Activated naive CD8-positive, alpha-beta T cell treated with anti-CD3 and anti-CD28 coated beads, Interleukin-2, amount 10 ng/mL, durations not matched to agents 7 days and 5 days (primary cell): ENCODE measurements at regions not wholly inside any gene's neighbourhood (a gene's known extent, or its start where the extent isn't known, plus 50 kb on each side); places are given as distances from the start of the nearest gene placed in this dataset.

ENCODE experiments used
- ATAC-seq: fragments of 150-1000 bp; cut with Tn5 transposase; one replicate; pipeline ENCODE4 v1.10.0; 2021; ENCODE audit warnings: low read depth, moderate library complexity
- POLR2A ChIA-PET: fragments of 350-600 bp; sonication (Branson Sonifier 250); formaldehyde crosslinking; loops from one replicate; lab custom pipeline; 2021; ENCODE audit warnings: antibody characterized with exemption; lab: Charles Lee
- DNase-seq: peaks from one replicate; pipeline ENCODE4 v3.0.0; 2021
- H3K27ac Mint-ChIP-seq: one replicate; pipeline ENCODE4 v1.8.0; 2022; ENCODE audit warnings: mild to moderate bottlenecking, mixed read lengths
- H3K27me3 Mint-ChIP-seq: one replicate; pipeline ENCODE4 v1.8.0; 2022; ENCODE audit warnings: mild to moderate bottlenecking, moderate library complexity, mixed read lengths
- H3K36me3 Mint-ChIP-seq: one replicate; pipeline ENCODE4 v1.8.0; 2021; ENCODE audit warnings: mild to moderate bottlenecking, mixed read lengths
- H3K4me1 Mint-ChIP-seq: one replicate; pipeline ENCODE4 v1.8.0; 2021; ENCODE audit warnings: mixed read lengths
- H3K4me3 Mint-ChIP-seq: one replicate; pipeline ENCODE4 v1.8.0; 2022; ENCODE audit warnings: mild to moderate bottlenecking, moderate library complexity, mixed read lengths
- H3K9me3 Mint-ChIP-seq: one replicate; pipeline ENCODE4 v1.8.0; 2021; ENCODE audit warnings: mixed read lengths

GRCh38 chr4:179071131-179071530 is 1628.9 kb upstream of the AGA start:
- Mint-ChIP-seq H3K4me1 (no peaks in the 10 kb centered on the region), H3K9me3 (no peaks in the 10 kb centered on the region), H3K4me3 (no peak overlapping the region), H3K36me3 (no peaks in the 10 kb centered on the region), H3K27me3 (no peaks in the 10 kb centered on the region), H3K27ac (no peak overlapping the region)
- ATAC-seq = no peak
- DNase-seq = no peak
- POLR2A ChIA-PET = no interaction called here

GRCh38 chr4:179076865-179077264 is 1634.6 kb upstream of the AGA start:
- peaks cover 2% of the 10 kb centered on the region for H3K9me3 Mint-ChIP-seq
- ATAC-seq (no peak), DNase-seq (no peak)
- POLR2A ChIA-PET = no interaction called here
- H3K36me3 Mint-ChIP-seq = no peaks in the 10 kb centered on the region
- H3K27me3 Mint-ChIP-seq = no peaks in the 10 kb centered on the region
- H3K4me3 Mint-ChIP-seq = no peak overlapping the region
- no peaks in the 10 kb centered on the region for H3K4me1 Mint-ChIP-seq
- H3K27ac Mint-ChIP-seq = no peak overlapping the region

- H3K4me3 Mint-ChIP-seq = no peak overlapping the region
- peaks cover 3% of the 10 kb centered on the region for H3K9me3 Mint-ChIP-seq
- POLR2A ChIA-PET = no interaction called here
- no peaks in the 10 kb centered on the region for H3K27me3 Mint-ChIP-seq
- no peak for ATAC-seq
- H3K36me3 Mint-ChIP-seq = no peaks in the 10 kb centered on the region
- no peaks in the 10 kb centered on the region for H3K4me1 Mint-ChIP-seq
- no peak overlapping the region for H3K27ac Mint-ChIP-seq
- no peak for DNase-seq
These were observed 1653.5 kb upstream of the AGA start for GRCh38 chr4:179095585-179096221.

GRCh38 chr4:179097741-179098140 is 1655.5 kb upstream of the AGA start:
- no peaks in the 10 kb centered on the region for H3K27me3 Mint-ChIP-seq
- H3K4me1 Mint-ChIP-seq = no peaks in the 10 kb centered on the region
- no peak overlapping the region for H3K27ac Mint-ChIP-seq
- no peaks in the 10 kb centered on the region for H3K9me3 Mint-ChIP-seq
- POLR2A ChIA-PET = no interaction called here
- H3K36me3 Mint-ChIP-seq = no peaks in the 10 kb centered on the region
- H3K4me3 Mint-ChIP-seq = no peak overlapping the region
- DNase-seq (no peak), ATAC-seq (no peak)

GRCh38 chr4:179110356-179110755 is 1668.1 kb upstream of the AGA start:
- DNase-seq (no peak), ATAC-seq (no peak)
- H3K27ac Mint-ChIP-seq = no peak overlapping the region
- POLR2A ChIA-PET = no interaction called here
- no peaks in the 10 kb centered on the region for H3K36me3 Mint-ChIP-seq
- H3K4me1 Mint-ChIP-seq = no peaks in the 10 kb centered on the region
- H3K9me3 Mint-ChIP-seq = peaks cover 3% of the 10 kb centered on the region
- H3K27me3 Mint-ChIP-seq = no peaks in the 10 kb centered on the region
- no peak overlapping the region for H3K4me3 Mint-ChIP-seq

- H3K27ac Mint-ChIP-seq = no peak overlapping the region
- no peaks in the 10 kb centered on the region for H3K4me1 Mint-ChIP-seq
- no peak for ATAC-seq
- H3K27me3 Mint-ChIP-seq = no peaks in the 10 kb centered on the region
- peaks cover 4% of the 10 kb centered on the region for H3K9me3 Mint-ChIP-seq
- H3K4me3 Mint-ChIP-seq = no peak overlapping the region
- POLR2A ChIA-PET = no interaction called here
- DNase-seq = no peak
- no peaks in the 10 kb centered on the region for H3K36me3 Mint-ChIP-seq
These were observed 1668.6 kb upstream of the AGA start for GRCh38 chr4:179110816-179111215.

GRCh38 chr4:179112441-179113170 is 1670.4 kb upstream of the AGA start:
- Mint-ChIP-seq H3K4me1 (no peaks in the 10 kb centered on the region), H3K9me3 (peaks cover 4% of the 10 kb centered on the region), H3K27me3 (no peaks in the 10 kb centered on the region), H3K36me3 (no peaks in the 10 kb centered on the region), H3K4me3 (no peak overlapping the region), H3K27ac (no peak overlapping the region)
- POLR2A ChIA-PET = no interaction called here
- no peak for ATAC-seq
- no peak for DNase-seq

- H3K4me1 Mint-ChIP-seq = no peaks in the 10 kb centered on the region
- POLR2A ChIA-PET = no interaction called here
- no peaks in the 10 kb centered on the region for H3K36me3 Mint-ChIP-seq
- H3K27ac Mint-ChIP-seq = no peak overlapping the region
- peaks cover 4% of the 10 kb centered on the region for H3K9me3 Mint-ChIP-seq
- DNase-seq (no peak), ATAC-seq (no peak)
- no peaks in the 10 kb centered on the region for H3K27me3 Mint-ChIP-seq
- no peak overlapping the region for H3K4me3 Mint-ChIP-seq
These were observed 1672.4 kb upstream of the AGA start for GRCh38 chr4:179114615-179115014.

- POLR2A ChIA-PET = no interaction called here
- H3K36me3 Mint-ChIP-seq = no peaks in the 10 kb centered on the region
- no peak overlapping the region for H3K27ac Mint-ChIP-seq
- H3K9me3 Mint-ChIP-seq = peaks cover 4% of the 10 kb centered on the region
- no peak overlapping the region for H3K4me3 Mint-ChIP-seq
- H3K4me1 Mint-ChIP-seq = no peaks in the 10 kb centered on the region
- ATAC-seq (no peak), DNase-seq (no peak)
- H3K27me3 Mint-ChIP-seq = no peaks in the 10 kb centered on the region
These were observed 1673.8 kb upstream of the AGA start for GRCh38 chr4:179116011-179116410.

- Mint-ChIP-seq H3K27ac (no peak overlapping the region), H3K4me3 (no peak overlapping the region), H3K27me3 (no peaks in the 10 kb centered on the region), H3K36me3 (no peaks in the 10 kb centered on the region), H3K9me3 (peaks cover 4% of the 10 kb centered on the region), H3K4me1 (no peaks in the 10 kb centered on the region)
- POLR2A ChIA-PET = no interaction called here
- no peak for ATAC-seq
- DNase-seq = no peak
These were observed 1674.3 kb upstream of the AGA start for GRCh38 chr4:179116581-179116980.

- no peak for ATAC-seq
- POLR2A ChIA-PET = no interaction called here
These were observed 1680.8 kb upstream of the AGA start for GRCh38 chr4:179123084-179123483.

GRCh38 chr4:179124419-179124818 is 1682.2 kb upstream of the AGA start:
- DNase-seq (no peak), ATAC-seq (no peak)
- no peaks in the 10 kb centered on the region for H3K9me3 Mint-ChIP-seq
- no peaks in the 10 kb centered on the region for H3K4me1 Mint-ChIP-seq
- H3K4me3 Mint-ChIP-seq = no peak overlapping the region
- H3K36me3 Mint-ChIP-seq = no peaks in the 10 kb centered on the region
- POLR2A ChIA-PET = no interaction called here
- H3K27ac Mint-ChIP-seq = no peak overlapping the region
- H3K27me3 Mint-ChIP-seq = no peaks in the 10 kb centered on the region

More at GRCh38 chr4:179123084-179123483, 1680.8 kb upstream of the AGA start:
- H3K36me3 Mint-ChIP-seq = no peaks in the 10 kb centered on the region
- H3K27me3 Mint-ChIP-seq = no peaks in the 10 kb centered on the region
- H3K4me1 Mint-ChIP-seq = no peaks in the 10 kb centered on the region
- no peak for DNase-seq
- H3K4me3 Mint-ChIP-seq = no peak overlapping the region
- H3K9me3 Mint-ChIP-seq = no peaks in the 10 kb centered on the region
- H3K27ac Mint-ChIP-seq = no peak overlapping the region

GRCh38 chr4:179124957-179125356 is 1682.7 kb upstream of the AGA start:
- no peaks in the 10 kb centered on the region for H3K9me3 Mint-ChIP-seq
- no peak for DNase-seq
- no peaks in the 10 kb centered on the region for H3K4me1 Mint-ChIP-seq
- H3K27ac Mint-ChIP-seq = no peak overlapping the region
- H3K27me3 Mint-ChIP-seq = no peaks in the 10 kb centered on the region
- no peak for ATAC-seq
- POLR2A ChIA-PET = no interaction called here
- no peak overlapping the region for H3K4me3 Mint-ChIP-seq
- H3K36me3 Mint-ChIP-seq = no peaks in the 10 kb centered on the region

GRCh38 chr4:179125870-179126269 is 1683.6 kb upstream of the AGA start:
- Mint-ChIP-seq H3K27me3 (no peaks in the 10 kb centered on the region), H3K27ac (no peak overlapping the region), H3K4me1 (no peaks in the 10 kb centered on the region), H3K4me3 (no peak overlapping the region), H3K9me3 (no peaks in the 10 kb centered on the region), H3K36me3 (no peaks in the 10 kb centered on the region)
- POLR2A ChIA-PET = no interaction called here
- ATAC-seq = no peak
- no peak for DNase-seq
